ENCODE measurements at regions not wholly inside any gene's neighbourhood (a gene's known extent, or its start where the extent isn't known, plus 50 kb on each side); places are given as distances from the start of the nearest gene placed in this dataset.

GRCh38 chr2:14759082-14759481, 126.6 kb downstream of the LRATD1 start:
- no peak for FAIRE-seq
- Histone ChIP-seq H2BK15ac (ENCODE audit: low read length) (no peak overlapping the region), H3K9ac (replicated peaks in 1 of 4; ENCODE audit: extremely low read depth in 1 of 4, low read depth in 3 of 4, low read length in 3 of 4) (no peak overlapping the region), H3K79me2 (ENCODE audit: control insufficient read depth in 1 of 2, insufficient read depth in 2 of 2, low read length in 2 of 2) (no peaks in the 10 kb centered on the region), H3K79me1 (ENCODE audit: low read depth, low read length) (no peaks in the 10 kb centered on the region), H3K36me3 (ENCODE audit: control insufficient read depth in 2 of 4, insufficient read depth in 4 of 4, low read length in 3 of 4) (no peaks in the 10 kb centered on the region), H2BK120ac (replicated peaks; ENCODE audit: low read depth, low read length) (no peak overlapping the region), H2BK5ac (ENCODE audit: low read depth, low read length) (no peak overlapping the region), H4K91ac (replicated peaks; ENCODE audit: insufficient read length, low read length) (no peak overlapping the region), H3K4ac (replicated peaks; ENCODE audit: insufficient read length, low read depth, low read length) (no peak overlapping the region), H3K23me2 (ENCODE audit: low read depth, low read length) (no peaks in the 10 kb centered on the region), H2AFZ (ENCODE audit: low read length) (no peak overlapping the region), H2BK12ac (ENCODE audit: low read depth, low read length) (no peak overlapping the region), H4K20me1 (replicated peaks in 1 of 2; ENCODE audit: control insufficient read depth in 1 of 2, insufficient read depth in 2 of 2, low read length in 2 of 2) (no peaks in the 10 kb centered on the region), H3K4me2 (ENCODE audit: insufficient read depth in 1 of 2, low read depth in 2 of 2, low read length in 2 of 2) (no peak overlapping the region), H4K8ac (ENCODE audit: extremely low read depth, insufficient read depth, low read length) (no peak overlapping the region), H3K56ac (replicated peaks; ENCODE audit: insufficient read length, low read depth, low read length) (no peak overlapping the region), H3K27me3 (replicated peaks in 1 of 4; ENCODE audit: control insufficient read depth in 3 of 4, extremely low read depth in 1 of 4, insufficient read depth in 3 of 4, low read length in 3 of 4) (no peaks in the 10 kb centered on the region), H3K18ac (ENCODE audit: extremely low read depth, low read length) (no peak overlapping the region), H2AK5ac (ENCODE audit: low read depth, low read length) (no peak overlapping the region), H3K9me3 (ENCODE audit: insufficient read depth in 2 of 2, low read depth in 1 of 2, low read length in 1 of 2) (no peaks in the 10 kb centered on the region), H3K27ac (ENCODE audit: low read depth, low read length) (no peak overlapping the region), H4K5ac (ENCODE audit: insufficient read length, low read depth, low read length) (no peak overlapping the region), H2BK20ac (ENCODE audit: low read length) (no peak overlapping the region), H3K4me3 (ENCODE audit: extremely low read depth in 1 of 4, insufficient read depth in 2 of 4, low read depth in 3 of 4, low read length in 4 of 4) (no peak overlapping the region), H3K14ac (ENCODE audit: insufficient read length) (no peak overlapping the region), H3K23ac (ENCODE audit: insufficient read length) (no peak overlapping the region), H3K4me1 (replicated peaks in 1 of 4; ENCODE audit: control insufficient read depth in 3 of 4, insufficient read depth in 4 of 4, low read length in 3 of 4) (no peaks in the 10 kb centered on the region)
- no peak for DNase-seq (ENCODE audit: low read depth in 1 of 2, low spot score in 2 of 2)
- CTCF ChIA-PET (ENCODE audit: partially characterized antibody): interaction anchor here (0.8 to 1.2 kb wide), 2 partner anchors 145 to 401 kb away, joined by 3 read pairs; no protein-coding TSS in a partner anchor
- POLR2A ChIA-PET (ENCODE audit: partially characterized antibody): no interaction called here
- 96% methylated on average over 5 of the region's 5 CpGs; no CpG with 5 or more reads in 1 of the 2 experiments for WGBS, 2 experiments (ENCODE audit: extremely low coverage in 1 of 2, insufficient coverage in 1 of 2, insufficient read length in 1 of 2, insufficient replicate concordance in 2 of 2, low coverage in 1 of 2, low lambda C conversion rate in 2 of 2, missing lambda C conversion rate in 1 of 2)
- no peak for TF ChIP-seq SIX5 (IDR thresholded peaks at IDR 0.05; ENCODE audit: low read depth, low read length)
- TF ChIP-seq EGR1 (IDR thresholded peaks at IDR 0.05; ENCODE audit: borderline replicate concordance, low read depth, low read length): no peak
- TF ChIP-seq TBP (IDR thresholded peaks at IDR 0.05; ENCODE audit: low read depth, low read length): no peak
- no peak for TF ChIP-seq CTBP2 (IDR thresholded peaks at IDR 0.05; ENCODE audit: borderline replicate concordance, insufficient read depth, insufficient read length, low read length)
- no peak for TF ChIP-seq CEBPB (IDR thresholded peaks at IDR 0.05; ENCODE audit: low read depth, low read length)
- no peak for TF ChIP-seq CBX8 (IDR thresholded peaks at IDR 0.05; ENCODE audit: borderline replicate concordance, low read depth, low read length)
- no peak for TF ChIP-seq SIN3A (conservative IDR thresholded peaks at IDR 0.05 in 1 of 2, IDR thresholded peaks at IDR 0.05 in 1 of 2; ENCODE audit: low read depth in 1 of 2, low read length in 2 of 2)
- no peak for TF ChIP-seq JUND (IDR thresholded peaks at IDR 0.05; ENCODE audit: low read length)
- no peak for TF ChIP-seq RFX5 (IDR thresholded peaks at IDR 0.05; ENCODE audit: borderline replicate concordance, low read depth, low read length)
- no peak for TF ChIP-seq KDM4A (IDR thresholded peaks at IDR 0.05; ENCODE audit: low read depth, low read length, severe bottlenecking)
- no peak for TF ChIP-seq CHD1 (IDR thresholded peaks at IDR 0.05; ENCODE audit: low read depth, low read length)
- no peak for TF ChIP-seq ZNF274 (IDR thresholded peaks at IDR 0.05; ENCODE audit: borderline replicate concordance, extremely low read depth, low read length)
- no peak for TF ChIP-seq CTCF (IDR thresholded peaks at IDR 0.05; ENCODE audit: control extremely low read depth in 1 of 3, insufficient read depth in 1 of 3, low read depth in 1 of 3, low read length in 3 of 3)
